NCI-H82 treated with DMSO at 0.1 percent for 48 hours (cell line): ENCODE measurements at regions not wholly inside any gene's neighbourhood (a gene's known extent, or its start where the extent isn't known, plus 50 kb on each side); places are given as distances from the start of the nearest gene placed in this dataset.
A peak's percentile ranks its signal among the peaks of the same experiment; 100 is the strongest.

ENCODE experiments used
- DNase-seq: peaks from one replicate; lab custom pipeline; 2025; ENCODE audit not compliant: unreplicated experiment; lab: John Stamatoyannopoulos, UW

- peak; percentile 69 for DNase-seq
Measured at GRCh38 chr3:168475704-168476103, 380.0 kb upstream of the GOLIM4 start.

DNA sequence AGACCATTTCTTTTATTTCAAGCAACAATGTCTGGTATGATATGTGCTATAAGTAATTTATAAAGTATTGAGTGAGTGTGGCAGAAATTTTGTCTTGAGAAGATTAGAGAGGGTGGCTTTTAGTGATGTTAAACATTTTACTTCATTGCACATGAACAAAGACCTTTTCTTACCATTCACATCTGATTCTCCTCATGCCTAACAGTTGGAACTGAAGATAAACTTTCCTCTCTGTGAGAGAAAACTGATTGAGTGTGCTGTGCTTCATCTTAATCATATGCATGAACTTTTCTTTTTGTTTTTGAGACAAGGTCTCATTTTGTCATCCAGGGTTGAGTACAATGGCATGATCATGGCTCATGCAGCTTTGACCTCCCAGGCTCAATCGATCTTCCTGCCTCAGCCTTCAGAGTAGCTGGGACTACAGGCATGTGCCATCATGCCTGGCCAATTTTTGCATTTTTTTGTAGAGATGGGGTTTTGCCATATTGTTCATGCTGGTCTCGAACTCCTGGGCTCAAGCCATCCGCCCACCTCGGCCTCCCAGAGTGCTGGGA, 377.7 kb upstream of the GOLIM4 start:
- no peak for DNase-seq

DNA sequence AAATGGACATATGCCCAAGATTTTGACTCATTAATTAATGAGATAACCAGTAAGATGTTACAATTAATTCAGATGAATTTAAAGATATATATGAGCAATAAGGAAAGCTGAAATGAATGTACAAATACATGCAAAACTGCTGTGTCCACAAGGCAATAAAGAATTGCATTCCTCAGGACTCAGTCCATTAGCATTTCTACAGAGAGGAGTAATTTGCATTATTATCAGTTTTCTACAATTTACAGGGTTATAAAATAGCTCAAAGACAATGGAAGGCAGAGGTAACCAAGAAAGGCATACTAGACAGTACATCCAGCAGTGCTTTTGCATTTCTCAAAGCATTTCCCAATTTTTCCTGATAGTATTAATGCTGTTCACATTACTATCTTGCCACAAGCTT, 377.1 kb upstream of the GOLIM4 start:
- no peak for DNase-seq

DNA sequence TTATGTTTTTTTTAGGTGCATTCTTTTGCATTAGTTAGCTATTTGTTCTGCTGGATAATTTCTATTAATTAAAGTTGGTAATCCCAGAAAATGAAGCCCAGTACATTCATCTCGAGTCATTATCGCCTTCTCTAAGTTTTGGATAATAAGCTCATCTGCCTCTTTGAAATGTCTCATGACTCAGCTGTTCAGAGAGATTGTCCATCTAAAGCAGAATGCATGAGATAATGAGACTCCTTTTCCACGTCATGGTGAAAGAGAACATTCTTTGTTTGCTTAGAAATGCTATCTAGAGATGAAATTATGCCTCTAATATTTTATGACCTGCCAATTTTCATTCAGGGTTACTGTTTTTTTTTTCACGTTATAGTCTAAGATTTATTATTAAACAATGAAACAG, 374.7 kb upstream of the GOLIM4 start:
- DNase-seq: no peak

DNA sequence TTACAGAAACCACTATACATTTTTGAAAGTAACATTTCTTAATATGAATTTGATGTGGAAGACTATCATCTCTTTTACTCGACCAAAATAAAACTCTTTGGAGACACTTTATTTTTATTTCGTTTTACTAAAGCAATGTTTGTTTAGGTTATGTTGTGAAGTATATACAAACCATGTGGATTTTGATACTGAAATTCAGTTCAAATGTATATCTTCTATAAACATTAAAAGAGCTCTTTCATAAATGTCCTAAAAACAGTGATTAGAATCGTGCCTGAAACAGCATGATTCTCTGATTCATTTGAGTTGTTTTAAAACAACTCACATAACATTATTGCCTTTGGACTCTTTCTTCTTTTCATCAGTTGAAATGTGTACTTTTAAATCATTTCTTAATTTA, 373.7 kb upstream of the GOLIM4 start:
- no peak for DNase-seq

- peak; percentile 14 for DNase-seq
Measured at GRCh38 chr3:168467115-168467714, 371.5 kb upstream of the GOLIM4 start.

GRCh38 chr3:168461793-168462192, 366.1 kb upstream of the GOLIM4 start:
- no peak for DNase-seq

- no peak for DNase-seq
Measured at GRCh38 chr3:168459226-168459784, 363.6 kb upstream of the GOLIM4 start.

DNA sequence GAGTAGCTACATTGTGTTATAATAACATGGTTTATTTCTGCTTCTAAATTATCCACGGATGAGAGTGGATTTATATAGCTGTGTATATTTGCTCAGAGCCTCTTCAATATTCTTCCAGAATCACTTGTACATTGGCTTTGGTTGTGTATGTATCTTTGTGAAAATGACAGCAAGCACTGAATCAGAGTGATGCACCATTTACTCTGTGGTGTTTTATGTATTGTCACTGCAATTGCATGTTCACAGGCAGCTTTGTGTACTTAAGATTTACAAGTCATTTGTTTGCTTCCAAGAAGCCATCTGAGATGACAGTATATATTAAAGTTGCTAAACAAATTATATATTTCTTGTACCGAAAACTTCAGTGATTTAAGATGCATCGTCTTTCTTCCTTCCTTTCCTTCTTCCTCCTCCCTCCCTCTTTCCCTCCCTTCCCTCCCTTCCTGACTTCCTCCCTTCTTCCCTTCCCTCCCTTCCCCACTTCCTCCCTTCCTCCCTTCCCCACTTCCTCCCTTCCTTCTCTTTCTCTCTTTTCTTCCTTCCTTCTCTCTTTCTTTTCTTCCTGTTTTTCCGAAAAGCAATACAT, 362.3 kb upstream of the GOLIM4 start:
- no peak for DNase-seq

- no peak for DNase-seq
Measured at GRCh38 chr3:168455814-168456213, 360.1 kb upstream of the GOLIM4 start.

GRCh38 chr3:168453623-168454022, 357.9 kb upstream of the GOLIM4 start:
- DNase-seq: no peak

DNA sequence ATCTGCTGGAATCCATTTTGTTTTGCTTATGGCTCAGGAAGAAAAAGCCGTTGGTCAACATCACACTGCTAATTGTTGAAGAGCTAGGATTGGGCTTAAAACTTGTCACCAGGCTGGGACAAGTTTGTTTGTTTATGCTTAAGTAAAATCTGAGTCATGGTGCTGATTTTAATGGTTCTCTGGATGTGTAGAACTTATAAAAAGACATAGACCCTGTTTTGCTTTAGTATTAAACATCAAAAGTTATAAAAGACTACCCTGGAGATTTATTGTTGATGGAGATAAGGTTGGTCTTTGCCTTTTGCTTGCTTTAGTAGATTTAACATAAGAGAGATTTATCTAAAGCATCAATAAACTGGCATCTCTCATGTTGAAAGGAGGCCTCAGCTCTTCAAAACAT, 348.2 kb upstream of the GOLIM4 start:
- DNase-seq: no peak

DNA sequence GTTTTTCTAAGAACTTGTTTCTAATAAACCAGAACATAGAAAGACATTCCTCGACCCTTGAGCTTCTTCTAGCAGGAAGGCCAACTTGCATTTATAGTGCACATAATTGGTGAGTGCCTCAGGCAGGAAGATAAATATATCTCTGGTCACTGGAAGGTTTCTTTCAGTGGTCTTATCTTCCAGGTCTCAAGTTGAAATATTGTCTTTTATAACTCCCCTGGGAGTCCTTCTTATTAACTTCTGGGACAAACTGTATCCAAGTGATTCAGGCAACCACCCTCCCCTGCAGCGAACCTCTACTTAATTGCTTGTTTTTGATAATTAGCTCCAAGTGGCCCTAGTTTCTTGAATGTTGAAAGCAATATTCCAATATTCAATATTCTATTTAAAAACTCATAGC, 346.8 kb upstream of the GOLIM4 start:
- DNase-seq: no peak

GRCh38 chr3:168436245-168436724, 340.6 kb upstream of the GOLIM4 start:
- DNase-seq: no peak

DNA sequence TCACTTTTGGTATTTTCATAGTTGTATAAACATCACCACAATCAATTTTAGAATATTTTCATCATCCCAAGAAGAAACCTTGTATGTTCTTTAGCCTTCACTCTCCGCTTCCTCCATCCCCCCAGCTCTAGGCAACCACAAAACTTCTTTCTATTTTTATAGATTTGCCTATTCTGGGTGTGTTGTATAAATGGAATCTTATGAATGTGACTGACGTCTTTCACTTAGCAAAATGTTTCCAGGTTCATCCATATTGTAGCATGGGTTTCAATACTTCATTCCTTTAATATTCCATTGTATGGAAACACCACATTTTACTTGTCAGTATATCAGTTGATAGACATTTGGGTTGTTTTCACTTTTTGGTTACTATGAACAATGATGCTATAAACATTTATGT, 335.8 kb upstream of the GOLIM4 start:
- DNase-seq: no peak

GRCh38 chr3:168427835-168428475, 332.2 kb upstream of the GOLIM4 start:
- DNase-seq: no peak

GRCh38 chr3:168427156-168427555, 331.4 kb upstream of the GOLIM4 start:
- DNase-seq: no peak

DNA sequence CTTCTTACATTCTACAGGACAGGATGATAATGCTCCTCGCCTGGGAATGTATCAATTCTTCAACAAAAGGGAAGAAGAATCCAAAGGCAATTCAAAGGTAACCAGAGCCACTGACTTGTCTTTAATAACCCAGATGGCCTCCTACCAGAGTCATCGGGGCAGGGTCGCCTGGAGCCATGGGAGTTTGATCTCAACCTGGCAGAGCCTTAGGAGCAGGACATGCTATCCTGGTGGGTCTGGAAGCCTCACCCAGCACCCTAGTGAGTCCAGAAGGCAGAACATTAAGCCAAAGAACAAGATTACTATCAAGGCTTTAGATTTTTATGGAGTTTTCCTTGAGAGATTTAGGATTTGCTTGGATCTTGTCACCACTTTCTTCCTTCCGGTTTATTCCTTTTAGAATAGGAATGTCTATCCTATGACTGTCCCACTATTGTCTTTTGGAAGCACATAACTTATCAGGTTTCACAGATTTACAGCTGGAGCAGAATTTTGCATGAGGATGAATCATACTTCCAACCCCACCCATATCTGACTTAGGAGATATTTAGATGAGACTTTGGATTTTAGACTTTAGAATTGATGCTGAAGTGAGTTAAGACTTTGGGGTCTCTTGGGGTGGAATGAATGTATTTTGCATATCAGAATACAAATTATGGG, 330.3 kb upstream of the GOLIM4 start:
- DNase-seq: no peak

GRCh38 chr3:168424059-168424734, 328.5 kb upstream of the GOLIM4 start:
- no peak for DNase-seq

DNA sequence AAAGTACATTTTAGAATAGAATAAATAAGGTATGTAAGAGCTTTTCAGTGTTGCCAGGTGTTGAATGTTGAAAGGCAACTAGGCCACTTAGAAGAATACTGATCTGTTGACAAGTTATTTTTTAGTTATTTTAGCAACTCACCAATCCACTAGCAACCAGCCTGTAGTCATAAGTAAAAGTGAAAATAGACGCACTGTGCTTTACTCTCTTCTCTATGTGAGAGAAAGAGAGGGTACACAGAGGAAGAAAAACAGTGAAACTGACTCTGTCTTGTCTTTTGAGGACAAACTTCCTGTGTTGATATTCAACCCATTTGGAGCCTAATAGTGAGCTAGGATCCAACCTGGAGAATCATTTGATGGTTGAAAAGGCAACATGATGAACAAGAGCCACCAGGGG, 327.1 kb upstream of the GOLIM4 start:
- DNase-seq: no peak

GRCh38 chr3:168419091-168419490, 323.4 kb upstream of the GOLIM4 start:
- no peak for DNase-seq
